Cardiac fibroblast (primary cell): ENCODE measurements at regions not wholly inside any gene's neighbourhood (a gene's known extent, or its start where the extent isn't known, plus 50 kb on each side); places are given as distances from the start of the nearest gene placed in this dataset.

ENCODE experiments used
- DNase-seq, 2 donors: peaks; one replicate each; pipeline versions ENCODE4 v3.0.0 to v3.0.0-alpha.2; 2010; ENCODE audit warnings: low read depth in 2 of 2
- H3K4me3 ChIP-seq, 2 donors: replicated peaks in 1 of 2; 1 replicate in 1 of 2; 2 replicates in 1 of 2; pipeline ENCODE4 v1.5.1; 2011; ENCODE audit warnings: low read depth in 2 of 2, low read length in 2 of 2, mild to moderate bottlenecking in 2 of 2, moderate library complexity in 1 of 2
- TF ChIP-seq, protein P1 (sequence below): IDR thresholded peaks from one replicate; pipeline ENCODE4 v1.5.1; 2011; ENCODE audit warnings: low read depth, mild to moderate bottlenecking, low read length, inconsistent platforms

GRCh38 chr9:94005272-94005901, 50.2 kb upstream of the BARX1 start:
- peak; percentile 44 to 55 for DNase-seq
- H3K4me3 ChIP-seq = no peak overlapping the region
- TF ChIP-seq, protein P1, sequence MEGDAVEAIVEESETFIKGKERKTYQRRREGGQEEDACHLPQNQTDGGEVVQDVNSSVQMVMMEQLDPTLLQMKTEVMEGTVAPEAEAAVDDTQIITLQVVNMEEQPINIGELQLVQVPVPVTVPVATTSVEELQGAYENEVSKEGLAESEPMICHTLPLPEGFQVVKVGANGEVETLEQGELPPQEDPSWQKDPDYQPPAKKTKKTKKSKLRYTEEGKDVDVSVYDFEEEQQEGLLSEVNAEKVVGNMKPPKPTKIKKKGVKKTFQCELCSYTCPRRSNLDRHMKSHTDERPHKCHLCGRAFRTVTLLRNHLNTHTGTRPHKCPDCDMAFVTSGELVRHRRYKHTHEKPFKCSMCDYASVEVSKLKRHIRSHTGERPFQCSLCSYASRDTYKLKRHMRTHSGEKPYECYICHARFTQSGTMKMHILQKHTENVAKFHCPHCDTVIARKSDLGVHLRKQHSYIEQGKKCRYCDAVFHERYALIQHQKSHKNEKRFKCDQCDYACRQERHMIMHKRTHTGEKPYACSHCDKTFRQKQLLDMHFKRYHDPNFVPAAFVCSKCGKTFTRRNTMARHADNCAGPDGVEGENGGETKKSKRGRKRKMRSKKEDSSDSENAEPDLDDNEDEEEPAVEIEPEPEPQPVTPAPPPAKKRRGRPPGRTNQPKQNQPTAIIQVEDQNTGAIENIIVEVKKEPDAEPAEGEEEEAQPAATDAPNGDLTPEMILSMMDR = no peak
